Muscle layer of duodenum (tissue), 2 donors: ENCODE measurements at regions not wholly inside any gene's neighbourhood (a gene's known extent, or its start where the extent isn't known, plus 50 kb on each side); places are given as distances from the start of the nearest gene placed in this dataset.

ENCODE experiments used
- H3K27ac ChIP-seq: one replicate; pipeline ENCODE4 v1.7.0; 2013; ENCODE audit warnings: mild to moderate bottlenecking, low read length
- H3K27me3 ChIP-seq: one replicate; pipeline ENCODE4 v1.7.0; 2013; ENCODE audit warnings: low read depth, mild to moderate bottlenecking, control low read depth, low read length
- H3K36me3 ChIP-seq, 2 donors: one replicate each; pipeline ENCODE4 v1.7.0; 2013; ENCODE audit warnings: low read length in 2 of 2, control low read depth in 1 of 2, mild to moderate bottlenecking in 1 of 2; ENCODE audit not compliant: insufficient read depth in 2 of 2, control insufficient read depth in 1 of 2
- H3K4me1 ChIP-seq, 2 donors: one replicate each; pipeline ENCODE4 v1.7.0; 2013; ENCODE audit warnings: low read length in 2 of 2, mild to moderate bottlenecking in 2 of 2, control low read depth in 1 of 2, moderate library complexity in 1 of 2; ENCODE audit not compliant: insufficient read depth in 2 of 2, control insufficient read depth in 1 of 2
- H3K4me3 ChIP-seq, 2 donors: one replicate each; pipeline ENCODE4 v1.7.0; 2013; ENCODE audit warnings: low read length in 2 of 2, low read depth in 1 of 2, mild to moderate bottlenecking in 1 of 2
- H3K9me3 ChIP-seq, 2 donors: one replicate each; pipeline ENCODE4 v1.7.0; 2013; ENCODE audit warnings: low read length in 2 of 2, control low read depth in 1 of 2, mild to moderate bottlenecking in 1 of 2; ENCODE audit not compliant: control insufficient read depth in 1 of 2
- donor health status: healthy.

- Histone ChIP-seq H3K9me3 (no peaks in the 10 kb centered on the region), H3K4me3 (no peak overlapping the region), H3K36me3 (no peaks in the 10 kb centered on the region), H3K27ac (no peak overlapping the region), H3K27me3 (no peaks in the 10 kb centered on the region), H3K4me1 (no peaks in the 10 kb centered on the region)
These were observed 615.8 kb downstream of the XIRP2 start for GRCh38 chr2:167504061-167504460.

- Histone ChIP-seq H3K36me3 (no peaks in the 10 kb centered on the region), H3K27ac (no peak overlapping the region), H3K27me3 (no peaks in the 10 kb centered on the region), H3K4me1 (no peaks in the 10 kb centered on the region), H3K9me3 (no peaks in the 10 kb centered on the region), H3K4me3 (no peak overlapping the region)
These were observed 613.3 kb downstream of the XIRP2 start for GRCh38 chr2:167501618-167502017.

DNA sequence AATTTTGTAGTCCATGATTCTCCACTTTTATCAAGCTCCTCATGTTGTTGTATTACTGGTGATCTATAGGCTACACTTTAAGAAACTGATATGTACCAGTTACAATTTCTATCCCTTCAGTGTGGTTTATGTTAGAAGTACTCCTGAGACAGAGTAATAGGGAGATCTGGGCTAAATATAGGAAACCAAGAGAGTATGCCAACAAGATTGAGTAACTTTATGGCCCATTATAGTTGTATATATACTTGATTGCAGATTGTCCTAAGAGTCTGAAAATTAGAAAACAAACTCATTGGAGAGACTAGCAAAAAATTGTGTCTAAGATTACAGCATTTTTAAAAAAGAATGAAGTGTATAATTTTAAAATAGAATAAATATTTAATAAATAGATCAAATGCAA, 605.6 kb downstream of the XIRP2 start:
- Histone ChIP-seq H3K4me1 (no peaks in the 10 kb centered on the region), H3K4me3 (no peak overlapping the region), H3K36me3 (no peaks in the 10 kb centered on the region), H3K9me3 (no peaks in the 10 kb centered on the region), H3K27me3 (no peaks in the 10 kb centered on the region), H3K27ac (no peak overlapping the region)

DNA sequence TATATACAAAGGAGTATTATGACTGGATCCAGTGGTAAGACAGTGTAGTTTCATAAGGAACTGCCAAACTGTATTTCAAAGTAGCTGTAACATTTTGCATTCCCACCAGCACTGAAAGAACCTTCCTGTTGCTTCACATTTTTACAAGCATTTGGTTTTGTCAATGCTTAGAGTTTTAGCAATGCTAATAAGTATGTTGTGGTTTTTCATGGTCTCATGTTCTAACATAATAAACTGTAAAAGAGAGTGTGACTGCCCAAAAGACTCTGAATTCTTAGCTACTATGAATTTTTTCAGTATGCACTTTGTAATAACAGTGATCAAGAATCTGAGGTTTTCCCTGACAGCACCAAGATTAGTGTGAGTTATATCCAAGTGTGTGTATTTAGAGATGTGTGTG, 604.2 kb downstream of the XIRP2 start:
- H3K36me3 ChIP-seq: no peaks in the 10 kb centered on the region
- no peak overlapping the region for H3K27ac ChIP-seq
- H3K27me3 ChIP-seq: no peaks in the 10 kb centered on the region
- no peaks in the 10 kb centered on the region for H3K9me3 ChIP-seq
- no peak overlapping the region for H3K4me3 ChIP-seq
- no peaks in the 10 kb centered on the region for H3K4me1 ChIP-seq

DNA sequence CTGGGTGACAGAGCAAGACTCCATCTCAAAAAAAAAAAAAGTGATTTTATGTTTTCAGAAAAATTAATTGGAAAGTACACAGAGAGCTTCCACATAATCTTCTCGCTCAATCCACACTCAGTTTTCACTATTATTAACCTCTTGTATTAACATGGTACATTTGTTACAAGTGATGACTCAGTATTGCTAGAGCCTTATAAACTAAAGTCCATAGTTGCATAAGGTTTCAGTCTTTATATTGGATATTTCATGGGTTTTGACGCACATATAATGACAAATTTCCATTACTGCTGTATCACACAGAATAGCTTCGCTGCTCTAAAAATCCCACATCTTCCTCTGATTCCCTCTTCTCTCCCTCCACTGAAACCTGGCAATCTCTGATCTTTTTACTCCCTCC, 603.5 kb downstream of the XIRP2 start:
- no peaks in the 10 kb centered on the region for H3K27me3 ChIP-seq
- no peaks in the 10 kb centered on the region for H3K36me3 ChIP-seq
- H3K4me1 ChIP-seq: no peaks in the 10 kb centered on the region
- H3K9me3 ChIP-seq: no peaks in the 10 kb centered on the region
- no peak overlapping the region for H3K4me3 ChIP-seq
- no peak overlapping the region for H3K27ac ChIP-seq

DNA sequence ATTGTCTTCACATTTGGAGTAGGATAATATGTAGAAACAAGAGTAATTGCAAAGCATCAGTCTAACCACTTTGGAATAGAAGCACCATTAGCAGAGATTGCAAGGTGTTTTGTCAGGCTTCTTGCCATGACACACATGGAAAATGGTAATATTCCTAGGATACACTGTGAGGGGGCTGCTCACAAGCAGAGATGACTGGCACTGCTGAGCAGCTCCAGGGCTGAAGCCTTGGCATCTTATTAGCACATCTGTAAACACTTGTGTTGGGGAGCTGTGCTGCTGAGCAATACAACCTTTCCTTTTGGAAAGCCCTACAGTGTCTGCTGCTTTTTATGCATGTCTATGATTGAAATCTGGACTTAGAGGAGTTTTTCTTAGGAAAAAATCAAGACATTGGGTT, 602.2 kb downstream of the XIRP2 start:
- Histone ChIP-seq H3K27ac (no peak overlapping the region), H3K4me1 (no peaks in the 10 kb centered on the region), H3K9me3 (no peaks in the 10 kb centered on the region), H3K27me3 (no peaks in the 10 kb centered on the region), H3K4me3 (no peak overlapping the region), H3K36me3 (no peaks in the 10 kb centered on the region)

- Histone ChIP-seq H3K36me3 (no peaks in the 10 kb centered on the region), H3K4me3 (no peak overlapping the region), H3K4me1 (no peaks in the 10 kb centered on the region), H3K27ac (no peak overlapping the region), H3K9me3 (no peaks in the 10 kb centered on the region), H3K27me3 (no peaks in the 10 kb centered on the region)
These were observed 601.0 kb downstream of the XIRP2 start for GRCh38 chr2:167489325-167489724.

GRCh38 chr2:167487728-167488127, 599.4 kb downstream of the XIRP2 start:
- H3K4me1 ChIP-seq: no peaks in the 10 kb centered on the region
- H3K27me3 ChIP-seq: no peaks in the 10 kb centered on the region

DNA sequence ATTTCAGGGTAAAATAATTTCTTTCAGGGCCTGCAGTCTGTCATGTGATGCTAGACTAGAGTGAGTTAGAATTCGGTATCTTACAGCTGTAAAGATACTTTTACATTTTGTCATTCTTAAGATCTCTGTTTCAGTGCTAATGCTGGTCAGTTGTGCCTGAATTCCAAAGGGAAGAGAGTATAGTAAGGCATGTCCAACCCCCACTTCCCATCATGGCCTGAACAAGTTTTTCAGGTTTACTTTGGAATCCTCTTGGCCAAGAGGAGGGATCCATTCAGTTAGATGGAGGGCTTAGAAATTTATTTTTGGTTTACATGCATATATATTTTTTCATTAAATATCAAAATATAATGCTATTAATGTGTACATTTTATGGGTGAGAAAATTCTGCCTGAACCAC, 596.6 kb downstream of the XIRP2 start:
- no peaks in the 10 kb centered on the region for H3K4me1 ChIP-seq
- no peaks in the 10 kb centered on the region for H3K9me3 ChIP-seq
- no peak overlapping the region for H3K4me3 ChIP-seq
- H3K27ac ChIP-seq: no peak overlapping the region
- no peaks in the 10 kb centered on the region for H3K36me3 ChIP-seq
- no peaks in the 10 kb centered on the region for H3K27me3 ChIP-seq

More at GRCh38 chr2:167487728-167488127, 599.4 kb downstream of the XIRP2 start:
- H3K4me3 ChIP-seq: no peak overlapping the region
- no peak overlapping the region for H3K27ac ChIP-seq
- H3K9me3 ChIP-seq: no peaks in the 10 kb centered on the region
- H3K36me3 ChIP-seq: no peaks in the 10 kb centered on the region

- H3K9me3 ChIP-seq: no peaks in the 10 kb centered on the region
- H3K27ac ChIP-seq: no peak overlapping the region
- no peaks in the 10 kb centered on the region for H3K36me3 ChIP-seq
- no peaks in the 10 kb centered on the region for H3K27me3 ChIP-seq
- no peak overlapping the region for H3K4me3 ChIP-seq
- H3K4me1 ChIP-seq: no peaks in the 10 kb centered on the region
These were observed 592.7 kb downstream of the XIRP2 start for GRCh38 chr2:167480986-167481309.

DNA sequence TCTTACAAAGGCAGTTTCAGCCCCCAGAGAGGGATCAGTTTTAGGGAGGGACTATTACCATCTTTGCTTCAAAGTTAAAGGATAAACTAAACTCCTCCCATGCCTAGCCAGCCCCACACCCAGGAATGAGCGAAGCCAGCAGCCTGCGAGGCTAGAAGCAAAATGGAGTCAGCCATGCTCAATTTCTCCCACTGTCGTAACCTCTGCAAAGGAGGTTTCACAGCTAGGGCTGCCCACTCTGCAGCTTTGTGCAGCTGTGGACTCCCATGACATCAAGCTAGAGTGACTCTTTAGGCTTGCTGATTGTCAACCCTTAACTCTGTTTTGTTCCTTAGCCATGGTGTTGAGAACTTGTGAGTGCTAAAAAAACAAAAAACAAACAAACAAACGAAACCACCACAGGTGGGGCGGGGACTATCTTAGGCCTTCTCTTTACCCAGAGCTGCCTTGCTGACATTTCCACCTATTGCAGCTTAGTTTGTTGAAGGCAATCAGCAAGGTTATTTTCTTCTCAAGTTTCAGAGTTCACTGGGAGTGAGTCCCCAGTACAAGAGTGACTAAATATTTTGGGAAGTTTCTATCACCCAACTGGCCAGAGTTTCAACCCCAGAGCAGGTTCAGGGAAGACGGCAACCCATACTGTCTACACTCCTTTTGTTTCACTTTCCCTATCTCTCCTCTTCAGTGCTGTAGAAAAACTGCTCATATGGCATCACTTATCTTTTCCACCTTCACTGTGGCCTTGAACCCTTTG, 592.1 kb downstream of the XIRP2 start:
- Histone ChIP-seq H3K36me3 (no peaks in the 10 kb centered on the region), H3K4me3 (no peak overlapping the region), H3K4me1 (no peaks in the 10 kb centered on the region)

GRCh38 chr2:167478196-167478595, 589.9 kb downstream of the XIRP2 start:
- no peak overlapping the region for H3K27ac ChIP-seq
- H3K36me3 ChIP-seq: no peaks in the 10 kb centered on the region
- no peaks in the 10 kb centered on the region for H3K9me3 ChIP-seq
- H3K4me1 ChIP-seq: no peaks in the 10 kb centered on the region
- no peaks in the 10 kb centered on the region for H3K27me3 ChIP-seq
- H3K4me3 ChIP-seq: no peak overlapping the region

More for the DNA sequence above, 592.1 kb downstream of the XIRP2 start:
- no peak overlapping the region for H3K27ac ChIP-seq
- H3K27me3 ChIP-seq: no peaks in the 10 kb centered on the region
- H3K9me3 ChIP-seq: no peaks in the 10 kb centered on the region
